ENCODE measurements at regions not wholly inside any gene's neighbourhood (a gene's known extent, or its start where the extent isn't known, plus 50 kb on each side); places are given as distances from the start of the nearest gene placed in this dataset.

GRCh38 chr12:77689510-77690086 lies 141.1 kb upstream of the NAV3 start:
- H3K27ac ChIP-seq (ENCODE audit: low read depth in 1 of 2, low read length in 2 of 2) = no peak overlapping the region
- no peaks in the 10 kb centered on the region for H3K36me3 ChIP-seq (ENCODE audit: insufficient read depth, low read length)
- ATAC-seq (ENCODE audit: poor library complexity) (no peak), DNase-seq (no peak)
- ChIA-PET CTCF (no interaction called here), POLR2A (no interaction called here)
- no peaks in the 10 kb centered on the region for H3K9me3 ChIP-seq (ENCODE audit: control insufficient read depth in 1 of 2, insufficient read depth in 1 of 2, low read length in 2 of 2)
- Mint-ChIP-seq H3K4me1 (ENCODE audit: low read depth) (no peaks in the 10 kb centered on the region), H3K4me3 (no peak overlapping the region), H3K27me3 (no peaks in the 10 kb centered on the region), H3K9me3 (no peaks in the 10 kb centered on the region), H3K27ac (no peak overlapping the region), H3K36me3 (ENCODE audit: low read depth) (no peaks in the 10 kb centered on the region)
- no peak overlapping the region for H3K4me3 ChIP-seq (ENCODE audit: low read length)
- intact Hi-C loops (cut with DNase I, micrococcal nuclease) = loop anchor here in 1 of 2 experiments (10.0 kb wide), 1 partner anchor 715 kb away; no protein-coding TSS in a partner anchor
- no peaks in the 10 kb centered on the region for H3K4me1 ChIP-seq (ENCODE audit: insufficient read depth, low read length)
- no peak for TF ChIP-seq CTCF (IDR thresholded peaks at IDR 0.05)
- no peaks in the 10 kb centered on the region for H3K27me3 ChIP-seq (ENCODE audit: control insufficient read depth in 1 of 2, insufficient read depth in 2 of 2, low read length in 2 of 2)

- ATAC-seq (ENCODE audit: poor library complexity) (no peak), DNase-seq (no peak)
- Mint-ChIP-seq H3K9me3 (no peaks in the 10 kb centered on the region), H3K27me3 (no peaks in the 10 kb centered on the region), H3K4me3 (no peak overlapping the region), H3K27ac (no peak overlapping the region), H3K4me1 (ENCODE audit: low read depth) (no peaks in the 10 kb centered on the region), H3K36me3 (ENCODE audit: low read depth) (no peaks in the 10 kb centered on the region)
- intact Hi-C loops (cut with DNase I, micrococcal nuclease) = no loop called here
- TF ChIP-seq CTCF (IDR thresholded peaks at IDR 0.05) = no peak
- Histone ChIP-seq H3K27ac (ENCODE audit: low read depth in 1 of 2, low read length in 2 of 2) (no peak overlapping the region), H3K36me3 (ENCODE audit: insufficient read depth, low read length) (no peaks in the 10 kb centered on the region), H3K4me1 (ENCODE audit: insufficient read depth, low read length) (no peaks in the 10 kb centered on the region), H3K27me3 (ENCODE audit: control insufficient read depth in 1 of 2, insufficient read depth in 2 of 2, low read length in 2 of 2) (no peaks in the 10 kb centered on the region), H3K9me3 (ENCODE audit: control insufficient read depth in 1 of 2, insufficient read depth in 1 of 2, low read length in 2 of 2) (no peaks in the 10 kb centered on the region), H3K4me3 (ENCODE audit: low read length) (no peak overlapping the region)
- ChIA-PET POLR2A (no interaction called here), CTCF (no interaction called here)
Observed at GRCh38 chr12:77687321-77687720, 143.4 kb upstream of the NAV3 start.

- H3K36me3 ChIP-seq (ENCODE audit: insufficient read depth, low read length) = no peaks in the 10 kb centered on the region
- H3K4me3 ChIP-seq (ENCODE audit: low read length) = no peak overlapping the region
- ChIA-PET CTCF (no interaction called here), POLR2A (no interaction called here)
- no peaks in the 10 kb centered on the region for H3K4me1 Mint-ChIP-seq (ENCODE audit: low read depth)
- intact Hi-C loops (cut with DNase I, micrococcal nuclease) = no loop called here
- DNase-seq (no peak), ATAC-seq (ENCODE audit: poor library complexity) (no peak)
- H3K9me3 Mint-ChIP-seq = no peaks in the 10 kb centered on the region
- H3K4me3 Mint-ChIP-seq = no peak overlapping the region
- no peaks in the 10 kb centered on the region for H3K27me3 Mint-ChIP-seq
- H3K27ac Mint-ChIP-seq = no peak overlapping the region
- H3K27ac ChIP-seq (ENCODE audit: low read depth in 1 of 2, low read length in 2 of 2) = no peak overlapping the region
- H3K27me3 ChIP-seq (ENCODE audit: control insufficient read depth in 1 of 2, insufficient read depth in 2 of 2, low read length in 2 of 2) = no peaks in the 10 kb centered on the region
- no peaks in the 10 kb centered on the region for H3K4me1 ChIP-seq (ENCODE audit: insufficient read depth, low read length)
- no peak for TF ChIP-seq CTCF (IDR thresholded peaks at IDR 0.05)
- no peaks in the 10 kb centered on the region for H3K9me3 ChIP-seq (ENCODE audit: control insufficient read depth in 1 of 2, insufficient read depth in 1 of 2, low read length in 2 of 2)
- H3K36me3 Mint-ChIP-seq (ENCODE audit: low read depth) = no peaks in the 10 kb centered on the region
Observed at GRCh38 chr12:77686760-77687159, 143.9 kb upstream of the NAV3 start.

All from CD4-positive, alpha-beta T cell (primary cell).